GM23338 (cell line): ENCODE measurements at regions not wholly inside any gene's neighbourhood (a gene's known extent, or its start where the extent isn't known, plus 50 kb on each side); places are given as distances from the start of the nearest gene placed in this dataset.

Experiments used
- ATAC-seq: fragments of 200-7000 bp; cut with Tn5 transposase; 3 replicates; pipeline ENCODE4 v1.9.1; 2020
- DNase-seq: peaks from one replicate; pipeline ENCODE4 v3.0.0-alpha.2; 2015; ENCODE audit warnings: low spot score
- H2AFZ ChIP-seq: fragments of 200-600 bp; sonication (generic); 2 replicates; pipeline ENCODE4 v1.8.0; 2016; ENCODE audit warnings: antibody characterized with exemption, mild to moderate bottlenecking, moderate library complexity
- H3F3A ChIP-seq: fragments of 200-600 bp; sonication (generic); replicated peaks from 2 replicates; pipeline ENCODE4 v1.8.0; 2017; ENCODE audit warnings: antibody characterized with exemption, mixed run types, low read depth
- H3K27ac ChIP-seq: fragments of 200-600 bp; sonication (generic); 2 replicates; pipeline ENCODE4 v1.6.1; 2016; ENCODE audit warnings: low read depth
- H3K27me3 ChIP-seq: fragments of 200-600 bp; sonication (generic); 2 replicates; pipeline ENCODE4 v1.8.0; 2016; ENCODE audit warnings: mild to moderate bottlenecking, mixed run types, moderate library complexity; ENCODE audit not compliant: insufficient read depth
- H3K36me3 ChIP-seq: fragments of 200-600 bp; sonication (generic); 2 replicates; pipeline ENCODE4 v1.8.0; 2016; ENCODE audit warnings: mild to moderate bottlenecking; ENCODE audit not compliant: insufficient read depth
- H3K4me1 ChIP-seq: fragments of 200-600 bp; sonication (generic); 2 replicates; pipeline ENCODE4 v1.8.0; 2016; ENCODE audit warnings: mild to moderate bottlenecking, moderate library complexity; ENCODE audit not compliant: insufficient read depth
- H3K4me2 ChIP-seq: fragments of 200-600 bp; sonication (generic); 2 replicates; pipeline ENCODE4 v1.7.1; 2017; ENCODE audit warnings: mixed run types
- H3K4me3 ChIP-seq: fragments of 200-600 bp; sonication (generic); 2 replicates; pipeline ENCODE4 v1.6.1; 2016; ENCODE audit warnings: mixed run types
- H3K79me2 ChIP-seq: fragments of 200-600 bp; sonication (generic); replicated peaks from 2 replicates; pipeline ENCODE4 v1.8.0; 2017; ENCODE audit warnings: mild to moderate bottlenecking; ENCODE audit not compliant: insufficient read depth
- H3K9me2 ChIP-seq: fragments of 200-600 bp; sonication (generic); 2 replicates; pipeline ENCODE4 v1.8.0; 2017; ENCODE audit not compliant: insufficient read depth
- H4K20me1 ChIP-seq: fragments of 200-600 bp; sonication (generic); replicated peaks from 2 replicates; pipeline ENCODE4 v1.8.0; 2017; ENCODE audit warnings: mild to moderate bottlenecking; ENCODE audit not compliant: insufficient read depth
- H3K27ac Mint-ChIP-seq: 2 replicates; pipeline ENCODE4 v1.8.0; 2020; ENCODE audit warnings: inconsistent platforms, mild to moderate bottlenecking, moderate library complexity, mixed read lengths
- H3K27me3 Mint-ChIP-seq: 3 replicates; pipeline ENCODE4 v1.8.0; 2022; ENCODE audit warnings: low read depth, mild to moderate bottlenecking, moderate library complexity, mixed read lengths, inconsistent platforms; ENCODE audit not compliant: insufficient read depth, poor library complexity
- H3K36me3 Mint-ChIP-seq: 3 replicates; pipeline ENCODE4 v1.8.0; 2021; ENCODE audit warnings: low read depth, mild to moderate bottlenecking, inconsistent platforms, moderate library complexity, mixed read lengths
- H3K4me1 Mint-ChIP-seq: 3 replicates; pipeline ENCODE4 v1.8.0; 2020; ENCODE audit warnings: mild to moderate bottlenecking, inconsistent platforms, mixed read lengths
- H3K4me3 Mint-ChIP-seq: 3 replicates; pipeline ENCODE4 v1.8.0; 2021; ENCODE audit warnings: moderate library complexity, mild to moderate bottlenecking, inconsistent platforms, mixed read lengths
- H3K9me3 Mint-ChIP-seq: 3 replicates; pipeline ENCODE4 v1.8.0; 2020; ENCODE audit warnings: moderate library complexity, mild to moderate bottlenecking, inconsistent platforms, mixed read lengths
- CREB1 ChIP-seq: fragments of 250-450 bp; sonication (Bioruptor Pico); IDR thresholded peaks from 2 replicates; pipeline ENCODE4 v1.5.0; 2020; ENCODE audit warnings: low read depth, mild to moderate bottlenecking, moderate library complexity
- CTCF ChIP-seq, 2 experiments: fragments of 200-600 bp in 1 of 2; sonication (generic) in 1 of 2; conservative IDR thresholded peaks; 2 replicates each; pipeline versions ENCODE4 v1.5.1 to v1.6.1; 2016 to 2017; ENCODE audit warnings: antibody characterized with exemption in 2 of 2, low read depth in 2 of 2, mild to moderate bottlenecking in 2 of 2, moderate library complexity in 1 of 2
- ETS1 ChIP-seq: IDR thresholded peaks from 2 replicates; pipeline ENCODE4 v1.6.1; 2016; ENCODE audit warnings: antibody characterized with exemption
- EZH2 ChIP-seq: fragments of 200-600 bp; sonication (generic); IDR thresholded peaks from one replicate; pipeline ENCODE4 v1.8.0; 2017; ENCODE audit warnings: antibody characterized with exemption, mild to moderate bottlenecking, low read depth; ENCODE audit not compliant: unreplicated experiment
- EZH2phosphoT487 ChIP-seq: fragments of 200-600 bp; sonication (generic); IDR thresholded peaks from one replicate; pipeline ENCODE4 v1.8.1; 2018; ENCODE audit warnings: antibody characterized with exemption; ENCODE audit not compliant: unreplicated experiment
- JUNB ChIP-seq: IDR thresholded peaks from one replicate; pipeline ENCODE4 v1.6.1; 2016; ENCODE audit warnings: antibody characterized with exemption; ENCODE audit not compliant: unreplicated experiment
- NANOG ChIP-seq: IDR thresholded peaks from 2 replicates; pipeline ENCODE4 v1.6.1; 2016; ENCODE audit warnings: antibody characterized with exemption, borderline replicate concordance
- POLR2AphosphoS5 ChIP-seq: IDR thresholded peaks from 2 replicates; pipeline ENCODE4 v1.6.1; 2016; ENCODE audit warnings: antibody characterized with exemption, low read depth
- REST ChIP-seq: IDR thresholded peaks from one replicate; pipeline ENCODE4 v1.6.1; 2018; ENCODE audit warnings: antibody characterized with exemption; ENCODE audit not compliant: unreplicated experiment
- ZNF331 ChIP-seq: fragments of 250-450 bp; sonication (Bioruptor Pico); IDR thresholded peaks from 2 replicates; pipeline ENCODE4 v1.5.0; 2020; ENCODE audit warnings: low read depth, mild to moderate bottlenecking, moderate library complexity
- ZNF462 ChIP-seq: fragments of 250-450 bp; sonication (Bioruptor Pico); IDR thresholded peaks from 2 replicates; pipeline ENCODE4 v1.5.0; 2020; ENCODE audit warnings: mild to moderate bottlenecking, moderate library complexity

- no peaks in the 10 kb centered on the region for H3K36me3 Mint-ChIP-seq
- no peak for ATAC-seq
- Histone ChIP-seq H3K79me2 (no peaks in the 10 kb centered on the region), H3K4me3 (no peak overlapping the region), H2AFZ (peak overlapping the region; percentile 88), H3K9me2 (no peaks in the 10 kb centered on the region), H3K27ac (no peak overlapping the region), H3F3A (no peaks in the 10 kb centered on the region), H3K4me1 (no peaks in the 10 kb centered on the region), H3K36me3 (no peaks in the 10 kb centered on the region), H3K4me2 (no peak overlapping the region), H3K27me3 (no peaks in the 10 kb centered on the region), H4K20me1 (no peaks in the 10 kb centered on the region)
- peaks cover 5% of the 10 kb centered on the region for H3K27me3 Mint-ChIP-seq
- no peak overlapping the region for H3K27ac Mint-ChIP-seq
- no peak overlapping the region for H3K4me3 Mint-ChIP-seq
- H3K9me3 Mint-ChIP-seq, result no peaks in the 10 kb centered on the region; the same call in 2 of the 3 replicates
- no peak for DNase-seq
- TF ChIP-seq EZH2phosphoT487 (no peak), ZNF331 (CRISPR knock-in tag) (no peak), CTCF (conservative IDR thresholded peaks at IDR 0.05; ENCODE audit: low read depth in 2 of 2) (no peak), REST (no peak), POLR2AphosphoS5 (no peak), ETS1 (no peak), NANOG (no peak), EZH2 (no peak), JUNB (no peak), CREB1 (CRISPR knock-in tag) (no peak), ZNF462 (no peak)
- H3K4me1 Mint-ChIP-seq, result peaks cover 3% of the 10 kb centered on the region; the same call in 2 of the 3 replicates
These were observed 105.7 kb upstream of the CARD11 start for GRCh38 chr7:3149231-3149995.
